Mesodermal cell (in vitro differentiated cells): ENCODE measurements at regions not wholly inside any gene's neighbourhood (a gene's known extent, or its start where the extent isn't known, plus 50 kb on each side); places are given as distances from the start of the nearest gene placed in this dataset.

Experiments
- H3K27ac ChIP-seq: 2 replicates; pipeline ENCODE4 v1.7.0; 2013; ENCODE audit warnings: mild to moderate bottlenecking, low read depth, low read length, moderate library complexity; ENCODE audit not compliant: severe bottlenecking
- H3K36me3 ChIP-seq: 2 replicates; pipeline ENCODE4 v1.7.1; 2013; ENCODE audit warnings: mild to moderate bottlenecking, low read length, moderate library complexity; ENCODE audit not compliant: control insufficient read depth, insufficient read depth
- H3K4me1 ChIP-seq: one replicate; pipeline ENCODE4 v1.7.1; 2013; ENCODE audit warnings: mild to moderate bottlenecking, low read length; ENCODE audit not compliant: insufficient read depth, control insufficient read depth, poor library complexity, severe bottlenecking
- H3K4me3 ChIP-seq: 2 replicates; pipeline ENCODE4 v1.7.0; 2013; ENCODE audit warnings: low read length, control low read depth, mild to moderate bottlenecking; ENCODE audit not compliant: insufficient read depth, poor library complexity, severe bottlenecking; ENCODE audit errors: extremely low read depth
- H3K9me3 ChIP-seq: 2 replicates; pipeline ENCODE4 v1.7.1; 2013; ENCODE audit warnings: mild to moderate bottlenecking, low read length, moderate library complexity; ENCODE audit not compliant: control insufficient read depth
- WGBS, 2 experiments: methylation state at CpG; one replicate each; pipeline ENCODE4 v1.1.5; 2013; ENCODE audit warnings: missing lambda C conversion rate in 2 of 2; ENCODE audit not compliant: insufficient coverage in 2 of 2; 5-methylcytosine and 5-hydroxymethylcytosine counted together

- no CpG with 5 or more reads among the region's 2 CpGs for WGBS, 2 experiments
- Histone ChIP-seq H3K27ac (no peak overlapping the region), H3K36me3 (no peaks in the 10 kb centered on the region), H3K9me3 (no peaks in the 10 kb centered on the region), H3K4me1 (no peaks in the 10 kb centered on the region), H3K4me3 (no peak overlapping the region)
Observed at GRCh38 chrX:138769918-138770317, 58.4 kb upstream of the FGF13 start.

- no peak overlapping the region for H3K27ac ChIP-seq
- H3K36me3 ChIP-seq = no peaks in the 10 kb centered on the region
- H3K4me1 ChIP-seq = no peaks in the 10 kb centered on the region
- no peaks in the 10 kb centered on the region for H3K9me3 ChIP-seq
- H3K4me3 ChIP-seq = no peak overlapping the region
- WGBS, 2 experiments = no CpG with 5 or more reads among the region's 1 CpG
Observed at GRCh38 chrX:138765051-138765450, 53.5 kb upstream of the FGF13 start.

GRCh38 chrX:138763761-138764160, 52.2 kb upstream of the FGF13 start:
- 83 to 100% methylated on average over 1 of the region's 3 CpGs for WGBS, 2 experiments
- Histone ChIP-seq H3K4me3 (no peak overlapping the region), H3K27ac (no peak overlapping the region), H3K4me1 (peaks cover 3% of the 10 kb centered on the region), H3K9me3 (no peaks in the 10 kb centered on the region), H3K36me3 (no peaks in the 10 kb centered on the region)

- 93% methylated on average over 3 of the region's 3 CpGs; no CpG with 5 or more reads in 1 of the 2 experiments for WGBS, 2 experiments
- no peaks in the 10 kb centered on the region for H3K9me3 ChIP-seq
- H3K36me3 ChIP-seq = no peaks in the 10 kb centered on the region
- peaks cover 3% of the 10 kb centered on the region for H3K4me1 ChIP-seq
- no peak overlapping the region for H3K27ac ChIP-seq
- no peak overlapping the region for H3K4me3 ChIP-seq
Observed at GRCh38 chrX:138761380-138761779, 49.9 kb upstream of the FGF13 start.
